GM19467 (cell line): ENCODE measurements at regions not wholly inside any gene's neighbourhood (a gene's known extent, or its start where the extent isn't known, plus 50 kb on each side); places are given as distances from the start of the nearest gene placed in this dataset.

Experiments used
- ATAC-seq: cut with Tn5 transposase; IDR thresholded peaks from one replicate; pipeline ENCODE4 v1.9.1; 2021; ENCODE audit warnings: mild to moderate bottlenecking, moderate library complexity; ENCODE audit not compliant: unreplicated experiment

DNA sequence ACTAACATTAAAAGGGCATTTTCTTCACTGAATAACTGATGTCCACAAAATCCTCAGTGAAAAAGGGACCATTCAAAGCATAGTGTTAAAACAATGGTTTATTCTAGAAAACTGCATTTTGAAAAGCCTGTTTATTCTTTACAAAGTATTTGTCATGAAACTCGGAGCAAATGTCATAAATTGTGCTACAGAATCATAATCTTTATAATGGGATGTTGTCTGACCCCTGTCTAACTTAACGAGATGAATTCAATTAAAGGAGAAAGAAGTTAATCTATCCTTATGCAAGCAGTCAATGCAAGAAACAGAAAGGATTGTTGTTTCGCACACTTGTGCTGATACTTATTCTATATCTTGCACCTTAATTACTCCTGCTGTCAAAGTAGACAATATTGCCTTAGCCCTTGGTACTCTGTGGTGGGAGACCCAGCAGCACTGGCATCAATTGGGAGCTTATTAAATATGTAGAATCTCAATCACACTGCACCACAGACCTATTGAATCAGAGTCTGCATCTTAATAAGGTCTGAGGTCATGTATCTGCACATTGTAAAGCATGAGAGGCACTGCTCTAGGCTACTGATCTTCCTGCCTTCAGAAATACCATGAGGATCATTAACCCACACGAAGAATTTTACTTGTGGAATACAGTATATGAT, 708.3 kb downstream of the HDGFL1 start:
- no peak for ATAC-seq

DNA sequence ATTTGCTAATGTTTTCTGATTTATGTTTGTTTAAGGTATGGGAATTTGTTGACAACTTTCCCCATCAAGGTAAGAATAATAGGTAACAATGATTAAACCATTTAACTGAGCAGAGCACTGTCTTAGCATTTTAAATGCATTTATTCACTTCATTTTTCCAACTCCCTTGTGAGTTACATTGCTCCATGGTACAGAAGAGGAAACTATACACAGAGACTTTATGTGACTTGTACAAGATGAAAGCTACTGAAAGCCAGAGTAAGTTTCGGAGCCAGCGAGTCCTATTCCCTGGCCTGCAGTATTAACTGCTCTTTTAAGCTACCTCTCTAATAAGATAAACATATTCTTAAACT, 708.8 kb downstream of the HDGFL1 start:
- ATAC-seq: no peak

DNA sequence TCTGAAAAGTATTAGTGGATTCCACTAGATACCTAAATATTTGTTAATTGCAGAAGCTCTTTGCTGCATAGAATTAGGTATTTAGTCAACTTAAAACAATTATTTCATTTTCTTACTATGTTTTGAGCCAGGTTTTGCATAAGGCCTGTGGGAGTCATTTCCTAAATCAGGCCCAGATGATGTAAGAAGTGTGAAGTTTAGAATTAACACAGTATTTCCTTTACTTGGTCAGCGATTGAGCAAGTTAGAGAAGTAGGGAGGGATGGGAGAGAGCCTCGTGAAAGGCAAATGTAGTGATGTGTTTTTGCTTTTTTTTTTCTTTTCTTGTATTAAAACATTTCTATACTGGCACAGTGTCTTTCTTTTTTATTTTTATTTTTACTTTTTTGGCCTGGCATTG, 711.1 kb downstream of the HDGFL1 start:
- ATAC-seq: no peak

GRCh38 chr6:23282252-23283021, 713.1 kb downstream of the HDGFL1 start:
- ATAC-seq: no peak

- ATAC-seq: no peak
Measured at GRCh38 chr6:23293653-23294052, 724.3 kb downstream of the HDGFL1 start.

- ATAC-seq: no peak
Measured at GRCh38 chr6:23301556-23301955, 732.2 kb downstream of the HDGFL1 start.

DNA sequence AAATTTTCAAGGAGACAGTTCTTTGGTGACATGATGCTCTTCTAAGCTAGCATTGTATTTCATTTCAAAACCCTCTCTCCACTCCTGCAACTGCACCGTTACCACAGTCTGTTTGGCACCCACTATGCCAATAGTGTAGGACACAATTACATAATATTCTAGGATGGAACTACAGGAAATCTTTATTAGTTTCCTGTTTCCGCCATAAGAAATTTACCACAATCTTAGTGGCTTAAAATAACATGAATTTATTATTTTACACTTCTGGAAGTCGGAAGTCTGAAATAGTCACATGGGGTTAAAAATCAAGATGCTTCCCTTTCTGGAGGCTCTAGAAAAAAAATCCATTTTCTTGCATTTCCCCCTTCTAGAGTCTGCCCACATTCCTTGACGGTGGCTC, 733.1 kb downstream of the HDGFL1 start:
- ATAC-seq: no peak

DNA sequence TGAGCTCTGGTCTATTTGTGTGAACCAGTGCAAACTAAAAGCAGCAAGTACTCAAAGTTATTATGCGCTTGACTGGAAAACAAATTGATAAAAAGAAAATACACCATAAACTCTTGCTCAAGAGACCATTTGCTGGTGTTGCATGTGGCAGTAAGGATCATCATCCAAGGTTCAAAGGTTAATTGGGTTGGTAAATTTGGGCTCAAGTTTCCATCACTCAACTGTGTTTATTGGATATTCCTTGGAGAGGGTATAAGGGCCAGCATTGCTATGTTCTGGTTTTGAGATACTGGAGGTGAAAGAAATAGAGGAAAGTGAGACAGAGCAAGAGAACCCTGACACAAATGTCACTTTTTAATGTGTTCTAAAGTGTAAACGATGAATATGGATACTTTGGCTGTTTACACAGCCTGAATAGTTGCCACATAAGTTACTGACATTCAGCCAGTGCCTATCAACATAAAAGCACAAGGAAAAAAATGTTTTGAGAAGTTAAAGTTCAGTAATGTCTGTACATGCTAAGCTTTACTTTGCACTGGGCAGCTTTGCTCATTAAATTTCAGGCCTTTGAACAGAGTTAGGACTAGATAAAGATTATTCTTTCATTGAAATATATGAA, 736.1 kb downstream of the HDGFL1 start:
- ATAC-seq: no peak

- ATAC-seq: no peak
Measured at GRCh38 chr6:23306251-23306950, 737.0 kb downstream of the HDGFL1 start.

DNA sequence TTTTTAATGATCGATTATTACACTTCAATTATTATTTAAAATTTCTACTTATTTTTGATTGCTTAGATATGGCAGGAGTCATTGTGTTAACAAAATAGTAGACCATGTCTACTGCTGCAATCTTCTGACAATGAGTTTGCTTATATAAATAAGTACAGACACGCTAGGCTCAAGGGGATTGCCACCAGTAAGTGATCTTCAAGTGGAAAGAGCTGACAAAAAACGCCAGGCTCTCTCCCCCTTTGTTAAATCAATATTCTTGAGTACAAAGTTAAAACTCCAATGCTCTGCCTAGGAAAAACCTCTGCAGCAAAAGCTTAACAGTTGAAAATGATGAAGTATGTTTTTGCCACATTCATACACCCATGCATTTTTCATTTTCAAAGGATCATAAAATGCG, 738.1 kb downstream of the HDGFL1 start:
- ATAC-seq: no peak

DNA sequence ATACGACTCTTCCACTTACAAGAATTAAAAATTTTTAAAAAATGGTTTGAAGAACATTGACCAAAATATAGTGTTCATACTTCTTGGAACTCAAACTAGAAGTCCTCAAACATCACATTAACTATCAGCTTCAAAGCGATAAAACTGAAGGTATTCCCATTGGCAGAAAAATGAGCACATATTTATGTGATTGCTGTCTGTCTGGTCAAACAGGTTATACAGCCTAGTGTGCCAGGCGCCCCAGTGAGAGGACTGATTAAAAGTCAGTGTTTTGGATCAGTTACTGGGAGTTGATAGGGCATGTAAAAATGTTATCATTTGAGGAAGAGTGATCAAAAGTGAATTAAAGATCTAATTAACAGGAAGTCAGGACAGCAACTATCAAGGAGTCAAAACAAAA, 738.8 kb downstream of the HDGFL1 start:
- ATAC-seq: no peak

DNA sequence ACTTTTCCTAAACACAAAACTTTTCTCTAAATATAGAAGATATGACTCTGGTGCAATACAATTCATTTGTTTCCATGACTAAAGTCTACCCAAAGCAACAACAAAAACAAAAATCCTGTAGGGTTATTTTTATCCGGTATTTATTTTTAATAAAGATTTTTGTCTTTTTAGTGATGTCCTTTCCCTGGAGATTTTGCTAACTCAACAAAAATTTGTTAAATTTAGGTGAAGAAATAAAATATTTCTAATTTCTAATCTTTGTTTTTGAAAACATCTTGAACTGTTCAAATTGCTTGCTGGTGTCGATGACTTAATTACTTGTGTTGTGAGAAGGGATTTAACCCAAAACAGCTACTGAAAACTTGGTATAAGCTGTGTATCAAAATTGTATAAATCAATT, 741.8 kb downstream of the HDGFL1 start:
- no peak for ATAC-seq

DNA sequence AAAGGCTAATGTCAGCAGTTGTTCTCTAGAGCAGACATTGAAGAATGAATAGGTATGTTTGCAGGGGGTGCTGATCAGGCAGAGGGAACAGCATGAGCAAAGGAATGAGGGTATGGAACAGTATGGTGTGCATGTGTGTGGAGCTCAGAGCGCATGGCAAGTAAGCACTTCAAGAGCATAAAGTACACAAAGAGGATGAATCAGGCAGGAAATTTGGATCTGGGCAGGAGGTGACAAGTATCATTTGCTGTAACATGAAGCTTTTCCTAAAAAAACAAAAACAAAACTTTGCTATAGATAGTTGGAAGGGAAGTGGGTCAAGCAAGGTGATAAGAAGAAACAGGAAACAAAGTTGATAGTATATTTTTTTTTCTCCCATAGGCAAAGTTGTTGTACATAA, 746.8 kb downstream of the HDGFL1 start:
- no peak for ATAC-seq

DNA sequence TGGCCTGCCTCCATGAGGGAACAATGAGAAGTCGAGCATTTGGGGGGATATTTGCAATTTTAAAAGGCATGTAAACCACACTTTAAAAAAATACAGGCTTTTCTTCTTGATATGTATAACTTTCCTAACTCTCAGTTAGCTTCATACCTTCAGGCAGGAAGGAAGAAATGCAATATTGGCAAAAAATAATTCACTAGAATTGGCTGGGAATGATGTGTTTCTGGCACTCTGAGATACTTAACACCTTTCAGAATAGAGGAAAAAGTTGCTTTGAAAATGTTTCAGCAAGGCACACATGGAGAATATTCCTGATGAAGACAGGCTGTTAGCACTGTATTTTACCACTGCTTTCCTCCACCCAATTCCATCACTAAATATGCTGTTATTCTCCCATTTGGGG, 747.6 kb downstream of the HDGFL1 start:
- no peak for ATAC-seq

- ATAC-seq: no peak
Measured at GRCh38 chr6:23319582-23319981, 750.2 kb downstream of the HDGFL1 start.

- no peak for ATAC-seq
Measured at GRCh38 chr6:23320471-23321015, 751.2 kb downstream of the HDGFL1 start.

DNA sequence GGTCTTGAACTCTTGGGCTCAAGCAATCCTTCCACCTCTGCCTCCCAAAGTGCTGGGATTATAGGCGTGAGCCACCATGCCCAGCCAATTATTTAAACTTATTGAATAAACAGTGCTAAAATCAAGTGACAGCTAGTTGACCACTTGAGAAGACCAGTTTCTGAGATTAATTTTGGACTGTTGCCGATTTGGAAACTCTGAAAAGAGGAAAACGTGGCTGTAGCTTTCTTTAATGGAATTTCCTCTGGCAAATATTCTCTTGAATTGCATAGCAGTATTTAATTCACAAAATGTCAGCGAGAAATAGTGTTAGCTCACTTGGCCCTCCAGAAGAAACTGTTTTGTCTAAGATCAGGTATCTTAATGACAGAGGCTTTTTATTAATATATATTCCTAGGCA, 754.5 kb downstream of the HDGFL1 start:
- no peak for ATAC-seq

GRCh38 chr6:23325065-23325464, 755.7 kb downstream of the HDGFL1 start:
- ATAC-seq: no peak

DNA sequence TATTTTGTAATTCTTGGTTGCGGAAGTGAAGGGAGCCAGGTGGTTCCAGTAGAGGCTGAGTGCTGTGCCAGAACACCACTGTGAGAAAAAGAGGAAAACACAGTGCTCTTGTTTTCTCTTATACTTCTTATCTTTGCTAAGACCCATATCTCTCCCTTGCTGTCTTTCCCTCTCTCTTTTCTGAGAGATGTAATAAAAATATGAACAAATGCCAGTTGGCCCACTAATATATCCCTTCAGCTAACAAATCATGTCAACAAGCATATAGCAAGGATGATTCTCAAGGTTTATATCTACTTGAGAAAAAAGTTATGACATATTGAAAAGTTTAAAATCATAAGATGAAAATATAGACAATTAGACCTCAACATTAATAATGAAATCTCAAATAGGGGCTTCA, 758.3 kb downstream of the HDGFL1 start:
- no peak for ATAC-seq

GRCh38 chr6:23329086-23329485, 759.7 kb downstream of the HDGFL1 start:
- ATAC-seq: no peak

DNA sequence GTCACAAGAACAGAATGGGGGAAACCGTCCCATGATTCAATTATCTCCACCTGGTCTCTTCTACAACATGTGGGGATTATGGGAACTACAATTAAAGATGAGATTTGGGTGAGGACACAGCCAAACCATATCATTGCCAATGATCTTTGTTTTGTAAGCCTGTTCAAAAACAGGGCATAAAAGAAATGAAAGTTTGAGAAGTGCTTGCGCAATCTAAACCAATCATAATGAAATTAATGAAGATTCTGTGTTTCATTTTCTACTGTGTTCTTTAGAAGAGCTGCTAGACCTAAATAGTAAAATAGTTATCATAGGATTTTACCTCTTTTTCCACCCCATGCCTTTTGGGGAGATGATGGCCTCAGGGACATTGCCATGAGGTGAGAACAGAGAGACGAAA, 761.3 kb downstream of the HDGFL1 start:
- no peak for ATAC-seq
